ENCODE measurements at regions not wholly inside any gene's neighbourhood (a gene's known extent, or its start where the extent isn't known, plus 50 kb on each side); places are given as distances from the start of the nearest gene placed in this dataset.

GRCh38 chr5:93010616-93011015 lies 570.4 kb downstream of the NR2F1-AS1 start:
- Histone ChIP-seq H3K36me3 (ENCODE audit: insufficient read depth) (no peaks in the 10 kb centered on the region), H3K79me2 (replicated peaks; ENCODE audit: insufficient read depth) (no peaks in the 10 kb centered on the region), H2AFZ (no peak overlapping the region), H3K4me1 (ENCODE audit: insufficient read depth) (peaks cover 19% of the 10 kb centered on the region), H3K4me3 (no peak overlapping the region), H3K27me3 (ENCODE audit: insufficient read depth) (no peaks in the 10 kb centered on the region), H3K4me2 (no peak overlapping the region), H3F3A (replicated peaks; ENCODE audit: low read depth) (no peaks in the 10 kb centered on the region), H4K20me1 (replicated peaks; ENCODE audit: insufficient read depth) (no peaks in the 10 kb centered on the region), H3K27ac (ENCODE audit: low read depth) (no peak overlapping the region), H3K9me2 (ENCODE audit: insufficient read depth) (no peaks in the 10 kb centered on the region)
- H3K4me1 Mint-ChIP-seq = peaks cover 22% of the 10 kb centered on the region
- H3K9me3 Mint-ChIP-seq = peaks cover 5% of the 10 kb centered on the region; the same call in 2 of the 3 replicates
- no peaks in the 10 kb centered on the region; the same call in 2 of the 3 replicates for H3K36me3 Mint-ChIP-seq (ENCODE audit: low read depth)
- no peak for TF ChIP-seq ETS1 (IDR thresholded peaks at IDR 0.05)
- TF ChIP-seq JUNB (IDR thresholded peaks at IDR 0.05; ENCODE audit: unreplicated experiment) = no peak
- TF ChIP-seq, protein P1, sequence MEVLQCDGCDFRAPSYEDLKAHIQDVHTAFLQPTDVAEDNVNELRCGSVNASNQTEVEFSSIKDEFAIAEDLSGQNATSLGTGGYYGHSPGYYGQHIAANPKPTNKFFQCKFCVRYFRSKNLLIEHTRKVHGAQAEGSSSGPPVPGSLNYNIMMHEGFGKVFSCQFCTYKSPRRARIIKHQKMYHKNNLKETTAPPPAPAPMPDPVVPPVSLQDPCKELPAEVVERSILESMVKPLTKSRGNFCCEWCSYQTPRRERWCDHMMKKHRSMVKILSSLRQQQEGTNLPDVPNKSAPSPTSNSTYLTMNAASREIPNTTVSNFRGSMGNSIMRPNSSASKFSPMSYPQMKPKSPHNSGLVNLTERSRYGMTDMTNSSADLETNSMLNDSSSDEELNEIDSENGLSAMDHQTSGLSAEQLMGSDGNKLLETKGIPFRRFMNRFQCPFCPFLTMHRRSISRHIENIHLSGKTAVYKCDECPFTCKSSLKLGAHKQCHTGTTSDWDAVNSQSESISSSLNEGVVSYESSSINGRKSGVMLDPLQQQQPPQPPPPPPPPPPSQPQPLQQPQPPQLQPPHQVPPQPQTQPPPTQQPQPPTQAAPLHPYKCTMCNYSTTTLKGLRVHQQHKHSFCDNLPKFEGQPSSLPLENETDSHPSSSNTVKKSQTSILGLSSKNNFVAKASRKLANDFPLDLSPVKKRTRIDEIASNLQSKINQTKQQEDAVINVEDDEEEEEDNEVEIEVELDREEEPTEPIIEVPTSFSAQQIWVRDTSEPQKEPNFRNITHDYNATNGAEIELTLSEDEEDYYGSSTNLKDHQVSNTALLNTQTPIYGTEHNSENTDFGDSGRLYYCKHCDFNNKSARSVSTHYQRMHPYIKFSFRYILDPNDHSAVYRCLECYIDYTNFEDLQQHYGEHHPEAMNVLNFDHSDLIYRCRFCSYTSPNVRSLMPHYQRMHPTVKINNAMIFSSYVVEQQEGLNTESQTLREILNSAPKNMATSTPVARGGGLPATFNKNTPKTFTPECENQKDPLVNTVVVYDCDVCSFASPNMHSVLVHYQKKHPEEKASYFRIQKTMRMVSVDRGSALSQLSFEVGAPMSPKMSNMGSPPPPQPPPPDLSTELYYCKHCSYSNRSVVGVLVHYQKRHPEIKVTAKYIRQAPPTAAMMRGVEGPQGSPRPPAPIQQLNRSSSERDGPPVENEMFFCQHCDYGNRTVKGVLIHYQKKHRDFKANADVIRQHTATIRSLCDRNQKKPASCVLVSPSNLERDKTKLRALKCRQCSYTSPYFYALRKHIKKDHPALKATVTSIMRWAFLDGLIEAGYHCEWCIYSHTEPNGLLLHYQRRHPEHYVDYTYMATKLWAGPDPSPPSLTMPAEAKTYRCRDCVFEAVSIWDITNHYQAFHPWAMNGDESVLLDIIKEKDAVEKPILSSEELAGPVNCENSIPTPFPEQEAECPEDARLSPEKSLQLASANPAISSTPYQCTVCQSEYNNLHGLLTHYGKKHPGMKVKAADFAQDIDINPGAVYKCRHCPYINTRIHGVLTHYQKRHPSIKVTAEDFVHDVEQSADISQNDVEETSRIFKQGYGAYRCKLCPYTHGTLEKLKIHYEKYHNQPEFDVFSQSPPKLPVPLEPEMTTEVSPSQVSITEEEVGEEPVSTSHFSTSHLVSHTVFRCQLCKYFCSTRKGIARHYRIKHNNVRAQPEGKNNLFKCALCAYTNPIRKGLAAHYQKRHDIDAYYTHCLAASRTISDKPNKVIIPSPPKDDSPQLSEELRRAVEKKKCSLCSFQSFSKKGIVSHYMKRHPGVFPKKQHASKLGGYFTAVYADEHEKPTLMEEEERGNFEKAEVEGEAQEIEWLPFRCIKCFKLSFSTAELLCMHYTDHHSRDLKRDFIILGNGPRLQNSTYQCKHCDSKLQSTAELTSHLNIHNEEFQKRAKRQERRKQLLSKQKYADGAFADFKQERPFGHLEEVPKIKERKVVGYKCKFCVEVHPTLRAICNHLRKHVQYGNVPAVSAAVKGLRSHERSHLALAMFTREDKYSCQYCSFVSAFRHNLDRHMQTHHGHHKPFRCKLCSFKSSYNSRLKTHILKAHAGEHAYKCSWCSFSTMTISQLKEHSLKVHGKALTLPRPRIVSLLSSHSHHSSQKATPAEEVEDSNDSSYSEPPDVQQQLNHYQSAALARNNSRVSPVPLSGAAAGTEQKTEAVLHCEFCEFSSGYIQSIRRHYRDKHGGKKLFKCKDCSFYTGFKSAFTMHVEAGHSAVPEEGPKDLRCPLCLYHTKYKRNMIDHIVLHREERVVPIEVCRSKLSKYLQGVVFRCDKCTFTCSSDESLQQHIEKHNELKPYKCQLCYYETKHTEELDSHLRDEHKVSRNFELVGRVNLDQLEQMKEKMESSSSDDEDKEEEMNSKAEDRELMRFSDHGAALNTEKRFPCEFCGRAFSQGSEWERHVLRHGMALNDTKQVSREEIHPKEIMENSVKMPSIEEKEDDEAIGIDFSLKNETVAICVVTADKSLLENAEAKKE (CRISPR knock-in tag; IDR thresholded peaks at IDR 0.05) = no peak
- no peak for TF ChIP-seq ZNF331 (CRISPR knock-in tag; IDR thresholded peaks at IDR 0.05; ENCODE audit: low read depth)
- no peak for TF ChIP-seq REST (IDR thresholded peaks at IDR 0.05; ENCODE audit: unreplicated experiment)
- TF ChIP-seq CTCF (conservative IDR thresholded peaks at IDR 0.05; ENCODE audit: low read depth in 2 of 2) = no peak
- no peak for TF ChIP-seq POLR2AphosphoS5 (IDR thresholded peaks at IDR 0.05; ENCODE audit: low read depth)
- no peak for TF ChIP-seq NANOG (IDR thresholded peaks at IDR 0.05; ENCODE audit: borderline replicate concordance)
- no peak for TF ChIP-seq EZH2phosphoT487 (IDR thresholded peaks at IDR 0.05; ENCODE audit: unreplicated experiment)
- TF ChIP-seq STAT1 (IDR thresholded peaks at IDR 0.05; ENCODE audit: unreplicated experiment) = no peak
- TF ChIP-seq ZNF114 (CRISPR knock-in tag; IDR thresholded peaks at IDR 0.05) = no peak
- no peak for TF ChIP-seq CREB1 (CRISPR knock-in tag; IDR thresholded peaks at IDR 0.05; ENCODE audit: low read depth)
- no peak for TF ChIP-seq EZH2 (IDR thresholded peaks at IDR 0.05; ENCODE audit: low read depth, unreplicated experiment)
- ATAC-seq = no peak
- no peak overlapping the region for H3K27ac Mint-ChIP-seq
- DNase-seq (ENCODE audit: low spot score) = no peak
- H3K27me3 Mint-ChIP-seq (ENCODE audit: insufficient read depth, low read depth, poor library complexity) = peaks cover 4% of the 10 kb centered on the region
- no peak overlapping the region for H3K4me3 Mint-ChIP-seq

All from GM23338 (cell line).